OCI-LY1 (cell line): ENCODE measurements at regions not wholly inside any gene's neighbourhood (a gene's known extent, or its start where the extent isn't known, plus 50 kb on each side); places are given as distances from the start of the nearest gene placed in this dataset.

Experiments used
- CTCF ChIP-seq: fragments of 200-600 bp; sonication (generic), shearing (Covaris generic); IDR thresholded peaks from 2 replicates; pipeline ENCODE4 v1.5.1; 2017; ENCODE audit warnings: mild to moderate bottlenecking, antibody characterized with exemption, low read length, moderate library complexity, mixed read lengths
- EZH2 ChIP-seq: fragments of 200-600 bp; sonication (generic), shearing (Covaris generic); IDR thresholded peaks from 2 replicates; pipeline ENCODE4 v1.8.0; 2017; ENCODE audit warnings: borderline replicate concordance, mixed run types, mild to moderate bottlenecking, antibody characterized with exemption, low read length, moderate library complexity, mixed read lengths

GRCh38 chr12:14257303-14257733 is 108.2 kb upstream of the ATF7IP start:
- no peak for TF ChIP-seq CTCF
- no peak for TF ChIP-seq EZH2
